ENCODE measurements at regions not wholly inside any gene's neighbourhood (a gene's known extent, or its start where the extent isn't known, plus 50 kb on each side); places are given as distances from the start of the nearest gene placed in this dataset.

DNA sequence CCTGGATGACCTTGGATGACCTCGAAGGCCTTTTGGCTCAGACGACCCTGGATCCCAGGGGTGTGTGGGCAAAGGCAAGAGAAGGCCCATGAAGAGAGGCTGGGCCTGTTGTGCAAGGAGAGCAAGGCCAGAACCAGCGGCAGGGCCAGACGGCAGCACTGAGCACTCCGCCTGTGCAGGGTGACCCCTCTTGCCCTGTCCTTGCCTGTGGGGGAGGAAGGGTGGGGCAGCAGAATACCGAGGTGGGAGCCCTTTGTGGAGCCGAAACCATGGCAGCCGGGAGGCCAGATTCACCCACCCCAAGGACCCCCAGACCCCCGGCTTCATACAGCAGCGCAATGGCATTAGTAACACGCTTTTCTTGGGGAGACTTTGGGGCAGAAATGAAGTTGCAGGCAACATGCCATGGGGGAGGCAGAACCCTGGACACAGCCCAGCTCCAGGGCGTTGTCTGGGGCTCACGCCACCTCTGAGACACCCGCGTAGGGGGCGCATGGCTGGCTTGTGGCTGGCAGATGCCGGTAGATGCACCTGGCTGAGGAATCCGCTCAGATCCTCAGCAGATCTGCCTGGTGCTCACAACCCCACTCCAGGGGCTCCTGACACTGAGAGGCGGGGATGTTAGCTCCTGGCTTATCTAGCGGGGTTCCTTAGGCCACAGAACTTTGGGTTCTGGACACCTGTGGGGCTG, 114.5 kb downstream of the FAM53A start:
- dilution Hi-C loops (cut with MboI; ENCODE audit: extremely low pct_ligation_motif_present, low sequenced_read_pairs): no loop called here
- Histone ChIP-seq H3K79me2 (ENCODE audit: control insufficient read depth, insufficient read depth, low read length) (no peaks in the 10 kb centered on the region), H2AFZ (ENCODE audit: low read depth, low read length) (no peak overlapping the region), H3K4me3 (replicated peaks in 1 of 3; ENCODE audit: insufficient read depth in 1 of 3, low read depth in 1 of 3, low read length in 3 of 3) (no peak overlapping the region), H3K27me3 (ENCODE audit: control insufficient read depth in 2 of 2, insufficient read depth in 2 of 2, low read length in 2 of 2) (no peaks in the 10 kb centered on the region), H4K20me1 (replicated peaks; ENCODE audit: control insufficient read depth, extremely low read depth, insufficient read depth, low read length) (no peaks in the 10 kb centered on the region), H3K27ac (ENCODE audit: insufficient read depth, low read depth, low read length) (no peak overlapping the region), H3K4me1 (ENCODE audit: control insufficient read depth, extremely low read depth, insufficient read depth, low read length) (no peaks in the 10 kb centered on the region), H3K9me3 (replicated peaks; ENCODE audit: control insufficient read depth, insufficient read depth, low read length) (no peaks in the 10 kb centered on the region), H3K4me2 (ENCODE audit: insufficient read depth, low read length) (no peak overlapping the region), H3K9ac (replicated peaks; ENCODE audit: extremely low read depth, insufficient read depth, low read length) (no peak overlapping the region), H3K36me3 (ENCODE audit: control insufficient read depth in 2 of 2, extremely low read depth in 1 of 2, insufficient read depth in 2 of 2, low read length in 2 of 2) (no peaks in the 10 kb centered on the region), H3K9me1 (replicated peaks; ENCODE audit: control insufficient read depth, extremely low read depth, insufficient read depth, low read length) (no peaks in the 10 kb centered on the region)
- no TSS peak for BruUV-seq (replicated peaks)
- DNase-seq (ENCODE audit: low read depth, low spot score) (no peak), FAIRE-seq (no peak)
- TF ChIP-seq EZH2 (IDR thresholded peaks at IDR 0.05; ENCODE audit: borderline replicate concordance, low read depth, low read length, severe bottlenecking) (no peak), MYC (IDR thresholded peaks at IDR 0.05; ENCODE audit: low read depth, low read length) (no peak), GATA2 (IDR thresholded peaks at IDR 0.05; ENCODE audit: insufficient read depth, insufficient read length, low read depth, low read length) (no peak), POLR2AphosphoS5 (IDR thresholded peaks at IDR 0.05; ENCODE audit: insufficient read depth, low read depth, low read length) (no peak), FOS (IDR thresholded peaks at IDR 0.05; ENCODE audit: borderline replicate concordance, insufficient read depth, low read length) (no peak), JUN (IDR thresholded peaks at IDR 0.05; ENCODE audit: borderline replicate concordance, insufficient read depth, insufficient read length, low read depth) (no peak), POLR2A (IDR thresholded peaks at IDR 0.05; ENCODE audit: low read depth, low read length) (no peak)
- TF ChIP-seq, protein P1, sequence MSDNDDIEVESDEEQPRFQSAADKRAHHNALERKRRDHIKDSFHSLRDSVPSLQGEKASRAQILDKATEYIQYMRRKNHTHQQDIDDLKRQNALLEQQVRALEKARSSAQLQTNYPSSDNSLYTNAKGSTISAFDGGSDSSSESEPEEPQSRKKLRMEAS (IDR thresholded peaks at IDR 0.05; ENCODE audit: insufficient read depth, insufficient read length): no peak
- TF ChIP-seq, protein P2, sequence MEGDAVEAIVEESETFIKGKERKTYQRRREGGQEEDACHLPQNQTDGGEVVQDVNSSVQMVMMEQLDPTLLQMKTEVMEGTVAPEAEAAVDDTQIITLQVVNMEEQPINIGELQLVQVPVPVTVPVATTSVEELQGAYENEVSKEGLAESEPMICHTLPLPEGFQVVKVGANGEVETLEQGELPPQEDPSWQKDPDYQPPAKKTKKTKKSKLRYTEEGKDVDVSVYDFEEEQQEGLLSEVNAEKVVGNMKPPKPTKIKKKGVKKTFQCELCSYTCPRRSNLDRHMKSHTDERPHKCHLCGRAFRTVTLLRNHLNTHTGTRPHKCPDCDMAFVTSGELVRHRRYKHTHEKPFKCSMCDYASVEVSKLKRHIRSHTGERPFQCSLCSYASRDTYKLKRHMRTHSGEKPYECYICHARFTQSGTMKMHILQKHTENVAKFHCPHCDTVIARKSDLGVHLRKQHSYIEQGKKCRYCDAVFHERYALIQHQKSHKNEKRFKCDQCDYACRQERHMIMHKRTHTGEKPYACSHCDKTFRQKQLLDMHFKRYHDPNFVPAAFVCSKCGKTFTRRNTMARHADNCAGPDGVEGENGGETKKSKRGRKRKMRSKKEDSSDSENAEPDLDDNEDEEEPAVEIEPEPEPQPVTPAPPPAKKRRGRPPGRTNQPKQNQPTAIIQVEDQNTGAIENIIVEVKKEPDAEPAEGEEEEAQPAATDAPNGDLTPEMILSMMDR (IDR thresholded peaks at IDR 0.05; ENCODE audit: extremely low read depth in 1 of 2, insufficient read depth in 1 of 2, low read depth in 1 of 2, low read length in 2 of 2): no peak
- POLR2A ChIA-PET: no interaction called here
- CTCF ChIA-PET: no interaction called here
- intact Hi-C loops (cut with micrococcal nuclease): no loop called here

Data from endothelial cell of umbilical vein (primary cell).